Colonic mucosa (tissue), 4 donors: ENCODE measurements at regions not wholly inside any gene's neighbourhood (a gene's known extent, or its start where the extent isn't known, plus 50 kb on each side); places are given as distances from the start of the nearest gene placed in this dataset.

ENCODE experiments used
- DNase-seq: peaks from one replicate; pipeline ENCODE4 v3.0.0-alpha.2; 2020
- H3K27ac ChIP-seq: fragments of 200-600 bp; one replicate; pipeline ENCODE4 v1.8.0; 2021
- H3K27me3 ChIP-seq: fragments of 200-600 bp; one replicate; pipeline ENCODE4 v1.8.0; 2021
- H3K36me3 ChIP-seq: fragments of 200-600 bp; one replicate; pipeline ENCODE4 v1.8.0; 2021
- H3K4me1 ChIP-seq: fragments of 200-600 bp; one replicate; pipeline ENCODE4 v1.8.0; 2021; ENCODE audit warnings: mild to moderate bottlenecking
- H3K4me3 ChIP-seq: fragments of 200-600 bp; one replicate; pipeline ENCODE4 v1.8.0; 2021
- H3K9ac ChIP-seq, 2 donors: one replicate each; pipeline ENCODE4 v1.7.0; 2013; ENCODE audit warnings: control low read depth in 2 of 2, low read depth in 2 of 2, low read length in 2 of 2
- H3K9me3 ChIP-seq: fragments of 200-600 bp; one replicate; pipeline ENCODE4 v1.8.0; 2021
- intact Hi-C: fragments of 100-400 bp; cut with DNase I; formaldehyde crosslinking; loops from one replicate; pipeline ENCODE4 v1.14.1; 2022
- TF ChIP-seq, protein P1 (sequence below): fragments of 200-600 bp; IDR thresholded peaks from one replicate; pipeline ENCODE4 v1.8.0; 2022; ENCODE audit warnings: antibody characterized with exemption, mild to moderate bottlenecking
- donor health status: healthy.
- donor health status: DM: no; HTN: no; CAD: no.
- donor health status: DM: no; HTN: no; CAD: no.

- Histone ChIP-seq H3K27ac (no peak overlapping the region), H3K9me3 (no peaks in the 10 kb centered on the region), H3K27me3 (no peaks in the 10 kb centered on the region), H3K4me3 (no peak overlapping the region), H3K9ac (no peak overlapping the region), H3K4me1 (no peaks in the 10 kb centered on the region), H3K36me3 (no peaks in the 10 kb centered on the region)
- TF ChIP-seq, protein P1, sequence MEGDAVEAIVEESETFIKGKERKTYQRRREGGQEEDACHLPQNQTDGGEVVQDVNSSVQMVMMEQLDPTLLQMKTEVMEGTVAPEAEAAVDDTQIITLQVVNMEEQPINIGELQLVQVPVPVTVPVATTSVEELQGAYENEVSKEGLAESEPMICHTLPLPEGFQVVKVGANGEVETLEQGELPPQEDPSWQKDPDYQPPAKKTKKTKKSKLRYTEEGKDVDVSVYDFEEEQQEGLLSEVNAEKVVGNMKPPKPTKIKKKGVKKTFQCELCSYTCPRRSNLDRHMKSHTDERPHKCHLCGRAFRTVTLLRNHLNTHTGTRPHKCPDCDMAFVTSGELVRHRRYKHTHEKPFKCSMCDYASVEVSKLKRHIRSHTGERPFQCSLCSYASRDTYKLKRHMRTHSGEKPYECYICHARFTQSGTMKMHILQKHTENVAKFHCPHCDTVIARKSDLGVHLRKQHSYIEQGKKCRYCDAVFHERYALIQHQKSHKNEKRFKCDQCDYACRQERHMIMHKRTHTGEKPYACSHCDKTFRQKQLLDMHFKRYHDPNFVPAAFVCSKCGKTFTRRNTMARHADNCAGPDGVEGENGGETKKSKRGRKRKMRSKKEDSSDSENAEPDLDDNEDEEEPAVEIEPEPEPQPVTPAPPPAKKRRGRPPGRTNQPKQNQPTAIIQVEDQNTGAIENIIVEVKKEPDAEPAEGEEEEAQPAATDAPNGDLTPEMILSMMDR: no peak
- intact Hi-C loops: no loop called here
- no peak for DNase-seq
Observed at GRCh38 chr1:13911697-13912619, 212.0 kb downstream of the PRDM2 start.

GRCh38 chr1:13913396-13913795, 213.4 kb downstream of the PRDM2 start:
- DNase-seq: no peak
- Histone ChIP-seq H3K9ac (no peak overlapping the region), H3K4me3 (no peak overlapping the region), H3K27ac (no peak overlapping the region), H3K9me3 (no peaks in the 10 kb centered on the region), H3K36me3 (no peaks in the 10 kb centered on the region), H3K27me3 (no peaks in the 10 kb centered on the region), H3K4me1 (no peaks in the 10 kb centered on the region)
- intact Hi-C loops: no loop called here
- TF ChIP-seq, protein P1: no peak

- intact Hi-C loops: no loop called here
- Histone ChIP-seq H3K4me1 (no peaks in the 10 kb centered on the region), H3K4me3 (no peak overlapping the region), H3K36me3 (no peaks in the 10 kb centered on the region), H3K27ac (no peak overlapping the region), H3K9me3 (no peaks in the 10 kb centered on the region), H3K9ac (no peak overlapping the region), H3K27me3 (no peaks in the 10 kb centered on the region)
- DNase-seq: no peak
- TF ChIP-seq, protein P1: no peak
Observed at GRCh38 chr1:13916530-13916929, 216.5 kb downstream of the PRDM2 start.

DNA sequence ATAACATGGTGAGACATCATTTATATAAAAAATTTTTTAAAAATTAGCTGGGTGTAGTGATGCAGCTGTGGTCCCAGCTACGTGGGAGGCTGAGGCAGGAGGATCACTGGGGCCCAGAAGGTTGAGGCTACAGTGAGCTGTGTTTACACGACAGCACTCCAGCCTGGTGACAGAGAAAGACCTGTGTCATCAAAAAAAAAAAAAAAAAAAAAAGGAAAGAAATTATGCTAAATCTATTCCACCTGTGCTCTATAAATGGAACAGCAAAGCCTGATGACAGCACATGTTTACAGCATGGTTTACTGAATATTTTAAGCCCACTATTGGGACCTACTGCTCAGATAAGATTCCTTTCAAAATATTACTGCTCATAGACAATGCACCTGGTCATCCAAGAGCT, 217.6 kb downstream of the PRDM2 start:
- TF ChIP-seq, protein P1: no peak
- intact Hi-C loops: no loop called here

DNA sequence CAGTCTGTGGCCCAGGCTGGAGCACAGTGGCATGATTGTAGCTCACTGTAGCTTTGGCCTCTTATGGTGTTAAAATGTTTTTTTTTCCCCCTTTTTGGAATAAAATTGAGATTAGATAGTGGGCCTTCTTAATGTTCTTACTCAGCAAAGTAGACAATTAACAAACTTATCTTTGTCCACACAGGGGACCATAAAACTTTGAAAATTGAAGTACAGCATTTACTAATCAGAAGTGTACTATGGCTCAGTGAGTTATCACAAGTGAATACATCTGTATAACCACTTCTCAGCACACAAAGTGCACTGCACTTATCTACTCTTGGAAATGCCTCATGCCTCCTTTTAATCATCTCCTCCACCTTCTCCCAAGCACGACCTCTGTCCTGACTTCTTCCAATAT, 218.9 kb downstream of the PRDM2 start:
- Histone ChIP-seq H3K36me3 (no peaks in the 10 kb centered on the region), H3K9me3 (no peaks in the 10 kb centered on the region), H3K4me3 (no peak overlapping the region), H3K27ac (no peak overlapping the region), H3K27me3 (no peaks in the 10 kb centered on the region), H3K4me1 (no peaks in the 10 kb centered on the region), H3K9ac (no peak overlapping the region)
- no peak for DNase-seq
- TF ChIP-seq, protein P1: no peak
- intact Hi-C loops: no loop called here

More for the DNA sequence above, 217.6 kb downstream of the PRDM2 start:
- no peaks in the 10 kb centered on the region for H3K27me3 ChIP-seq
- H3K27ac ChIP-seq: no peak overlapping the region
- H3K4me3 ChIP-seq: no peak overlapping the region
- H3K36me3 ChIP-seq: no peaks in the 10 kb centered on the region
- H3K9me3 ChIP-seq: no peaks in the 10 kb centered on the region
- no peaks in the 10 kb centered on the region for H3K4me1 ChIP-seq
- no peak for DNase-seq
- no peak overlapping the region for H3K9ac ChIP-seq
